BLaER1 treated with 17β-estradiol and CSF1 and Interleukin-3, amounts not matched to agents 10 nM and 100 nM (cell line): ENCODE measurements at regions not wholly inside any gene's neighbourhood (a gene's known extent, or its start where the extent isn't known, plus 50 kb on each side); places are given as distances from the start of the nearest gene placed in this dataset.
A peak's percentile ranks its signal among the peaks of the same experiment; 100 is the strongest.

Experiments used
- H3K27ac ChIP-seq, 11 experiments: shearing (Covaris generic); formaldehyde crosslinking; 2 replicates each; pipeline ENCODE4 v1.8.1; 2022
- H3K27me3 ChIP-seq, 11 experiments: shearing (Covaris generic); formaldehyde crosslinking; 2 replicates each; pipeline ENCODE4 v1.8.1; 2022
- H3K36me3 ChIP-seq, 11 experiments: shearing (Covaris generic); formaldehyde crosslinking; 2 replicates each; pipeline ENCODE4 v1.8.1; 2022
- H3K4me1 ChIP-seq, 10 experiments: shearing (Covaris generic); formaldehyde crosslinking; 2 replicates each; pipeline ENCODE4 v1.8.1; 2022
- H3K4me2 ChIP-seq, 11 experiments: shearing (Covaris generic); formaldehyde crosslinking; 2 replicates each; pipeline ENCODE4 v1.8.1; 2022
- H3K4me3 ChIP-seq, 10 experiments: shearing (Covaris generic); formaldehyde crosslinking; 2 replicates each; pipeline ENCODE4 v1.8.1; 2022
- H3K9ac ChIP-seq, 11 experiments: shearing (Covaris generic); formaldehyde crosslinking; 2 replicates each; pipeline ENCODE4 v1.8.1; 2022
- H3K9me3 ChIP-seq, 11 experiments: shearing (Covaris generic); formaldehyde crosslinking; replicated peaks in 1 of 11; 2 replicates each; pipeline ENCODE4 v1.8.1; 2022
- H4K20me1 ChIP-seq, 11 experiments: shearing (Covaris generic); formaldehyde crosslinking; 2 replicates each; pipeline ENCODE4 v1.8.1; 2022
- Cebpa-rat ChIP-seq, 11 experiments: shearing (Covaris generic); IDR thresholded peaks; 2 replicates each; pipeline ENCODE4 v1.8.1; 2022

- no peak overlapping the region for H3K4me2 ChIP-seq
- H3K27me3 ChIP-seq = no peaks in the 10 kb centered on the region
- H3K9me3 ChIP-seq = peaks cover 27 to 36% (median 30%) of the 10 kb centered on the region in 11 experiments
- no peak overlapping the region for H3K4me3 ChIP-seq
- no peaks in the 10 kb centered on the region for H3K36me3 ChIP-seq
- TF ChIP-seq Cebpa-rat (IDR thresholded peaks at IDR 0.05) = no peak
- H3K27ac ChIP-seq = no peak overlapping the region
- H4K20me1 ChIP-seq = no peaks in the 10 kb centered on the region
- H3K4me1 ChIP-seq = no peaks in the 10 kb centered on the region
- no peak overlapping the region for H3K9ac ChIP-seq
Observed at GRCh38 chr3:35183927-35184675, 455.2 kb upstream of the ARPP21 start.

GRCh38 chr3:35184775-35185174, 454.6 kb upstream of the ARPP21 start:
- no peaks in the 10 kb centered on the region for H3K36me3 ChIP-seq
- no peak overlapping the region for H3K9ac ChIP-seq
- no peak for TF ChIP-seq Cebpa-rat (IDR thresholded peaks at IDR 0.05)
- peaks cover 27 to 34% (median 29%) of the 10 kb centered on the region in 11 experiments for H3K9me3 ChIP-seq
- no peaks in the 10 kb centered on the region for H3K4me1 ChIP-seq
- H3K27me3 ChIP-seq = no peaks in the 10 kb centered on the region
- no peaks in the 10 kb centered on the region for H4K20me1 ChIP-seq
- no peak overlapping the region for H3K27ac ChIP-seq
- no peak overlapping the region for H3K4me3 ChIP-seq
- H3K4me2 ChIP-seq = no peak overlapping the region

DNA sequence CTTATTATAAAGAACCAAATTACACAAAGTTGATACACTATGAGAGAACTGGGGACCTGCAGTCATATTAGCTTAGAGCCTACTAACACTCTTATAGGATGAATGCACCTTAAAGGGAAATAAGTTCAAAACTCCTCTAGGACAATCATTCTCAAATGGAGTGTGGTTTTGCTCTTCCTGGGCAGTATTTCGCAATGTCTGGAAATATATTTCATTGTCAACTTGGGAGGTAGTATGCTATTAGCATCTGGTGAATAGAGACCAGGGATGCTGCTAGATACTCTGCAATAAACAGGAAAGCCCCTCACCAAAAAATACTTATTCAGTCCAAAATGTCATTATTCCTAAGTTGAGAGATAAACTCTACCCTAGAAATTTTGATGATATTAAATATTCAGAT, 451.4 kb upstream of the ARPP21 start:
- no peak overlapping the region for H3K9ac ChIP-seq
- no peak overlapping the region for H3K27ac ChIP-seq
- no peak overlapping the region for H3K4me2 ChIP-seq
- peaks cover under 1 to 5% (median 2%) of the 10 kb centered on the region in 11 experiments; a peak in 12 of 22 replicates for H3K9me3 ChIP-seq
- no peaks in the 10 kb centered on the region for H3K36me3 ChIP-seq
- H3K27me3 ChIP-seq = no peaks in the 10 kb centered on the region
- no peaks in the 10 kb centered on the region for H4K20me1 ChIP-seq
- no peaks in the 10 kb centered on the region for H3K4me1 ChIP-seq
- H3K4me3 ChIP-seq = no peak overlapping the region
- TF ChIP-seq Cebpa-rat (IDR thresholded peaks at IDR 0.05) = peak in 6 of 11 experiments; percentile 22 to 78 (median 63); a peak in 9 of 22 replicates

GRCh38 chr3:35194666-35195065, 444.7 kb upstream of the ARPP21 start:
- Histone ChIP-seq H3K4me3 (no peak overlapping the region), H3K4me1 (peaks cover 0 to 5% (median 0%) of the 10 kb centered on the region in 10 experiments; a peak in 7 of 20 replicates), H3K4me2 (no peak overlapping the region), H3K9me3 (no peaks in the 10 kb centered on the region), H3K27me3 (no peaks in the 10 kb centered on the region), H4K20me1 (no peaks in the 10 kb centered on the region), H3K36me3 (no peaks in the 10 kb centered on the region), H3K9ac (no peak overlapping the region), H3K27ac (no peak overlapping the region)
- no peak for TF ChIP-seq Cebpa-rat (IDR thresholded peaks at IDR 0.05)

- Histone ChIP-seq H3K4me3 (no peak overlapping the region), H3K4me1 (peaks cover 0 to 16% (median 5%) of the 10 kb centered on the region in 10 experiments; a peak in 8 of 20 replicates), H3K36me3 (no peaks in the 10 kb centered on the region), H3K9ac (no peak overlapping the region), H3K27ac (no peak overlapping the region), H3K4me2 (no peak overlapping the region), H3K27me3 (no peaks in the 10 kb centered on the region), H3K9me3 (no peaks in the 10 kb centered on the region), H4K20me1 (no peaks in the 10 kb centered on the region)
- no peak for TF ChIP-seq Cebpa-rat (IDR thresholded peaks at IDR 0.05)
Observed at GRCh38 chr3:35198857-35199256, 440.5 kb upstream of the ARPP21 start.

- peak overlapping the region in 1 of 11 experiments; percentile 22; a peak in 1 of 22 replicates for H3K27ac ChIP-seq
- H3K36me3 ChIP-seq = no peaks in the 10 kb centered on the region
- H3K27me3 ChIP-seq = no peaks in the 10 kb centered on the region
- peaks cover 0 to 16% (median 5%) of the 10 kb centered on the region in 10 experiments; a peak in 8 of 20 replicates for H3K4me1 ChIP-seq
- H3K4me3 ChIP-seq = no peak overlapping the region
- H3K9ac ChIP-seq = no peak overlapping the region
- no peaks in the 10 kb centered on the region for H3K9me3 ChIP-seq
- H4K20me1 ChIP-seq = no peaks in the 10 kb centered on the region
- H3K4me2 ChIP-seq = peak overlapping the region in 5 of 11 experiments; percentile 14 to 56 (median 27); a peak in 6 of 22 replicates
- no peak for TF ChIP-seq Cebpa-rat (IDR thresholded peaks at IDR 0.05)
Observed at GRCh38 chr3:35200056-35200455, 439.3 kb upstream of the ARPP21 start.

GRCh38 chr3:35201211-35201610, 438.1 kb upstream of the ARPP21 start:
- Histone ChIP-seq H3K9ac (no peak overlapping the region), H3K4me3 (no peak overlapping the region), H4K20me1 (no peaks in the 10 kb centered on the region), H3K36me3 (no peaks in the 10 kb centered on the region), H3K27ac (no peak overlapping the region), H3K4me1 (peaks cover 0 to 16% (median 5%) of the 10 kb centered on the region in 10 experiments; a peak in 8 of 20 replicates), H3K9me3 (no peaks in the 10 kb centered on the region), H3K27me3 (no peaks in the 10 kb centered on the region), H3K4me2 (no peak overlapping the region)
- no peak for TF ChIP-seq Cebpa-rat (IDR thresholded peaks at IDR 0.05)

DNA sequence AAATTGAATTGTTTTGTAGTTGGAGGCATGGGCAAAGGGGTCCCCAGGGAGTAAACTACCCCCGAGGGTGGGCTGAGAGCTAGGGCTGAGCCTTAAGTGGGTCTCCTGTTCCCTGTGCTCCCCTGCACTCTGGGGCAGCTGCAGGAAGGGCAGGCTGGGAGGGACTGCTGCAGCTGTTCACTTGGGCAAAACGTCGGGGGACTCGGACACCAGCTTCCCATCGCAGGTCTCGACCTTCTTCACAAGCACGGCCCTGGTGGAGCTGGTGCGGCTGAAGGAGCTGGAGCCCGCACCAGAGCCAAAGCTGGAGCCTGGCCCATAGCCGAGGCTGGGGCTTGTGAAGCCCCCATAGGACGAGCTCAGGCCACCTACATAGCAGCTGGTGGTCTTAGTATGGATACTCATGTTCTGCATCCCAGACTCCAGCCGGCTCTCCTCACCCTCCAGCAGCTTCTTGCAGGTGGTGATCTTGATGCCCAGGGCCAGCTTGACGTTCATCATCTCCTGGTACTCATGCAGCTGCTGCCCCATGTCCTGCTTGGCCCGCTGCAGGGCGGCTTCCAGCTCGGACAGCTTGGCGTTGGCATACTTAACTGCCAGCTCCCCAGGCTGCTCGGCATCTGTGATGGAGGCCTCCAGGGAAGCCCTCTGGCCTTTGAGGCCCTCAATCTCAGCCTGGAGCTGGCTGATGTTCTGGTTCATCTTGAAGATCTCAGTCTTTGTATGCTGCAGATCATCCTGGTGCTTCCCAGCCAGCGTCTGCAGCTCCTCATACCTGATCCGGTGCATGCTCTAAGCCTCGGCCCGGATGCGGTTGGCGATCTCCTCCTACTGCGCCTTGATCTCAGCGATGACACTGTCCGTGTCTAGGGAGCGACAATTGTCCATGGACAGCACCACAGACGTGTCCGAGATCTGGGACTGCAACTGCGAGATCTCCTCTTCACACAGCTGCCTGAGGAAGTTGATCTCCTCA, 423.5 kb upstream of the ARPP21 start:
- H3K27me3 ChIP-seq = no peaks in the 10 kb centered on the region
- H4K20me1 ChIP-seq = no peaks in the 10 kb centered on the region
- H3K36me3 ChIP-seq = no peaks in the 10 kb centered on the region
- H3K9ac ChIP-seq = no peak overlapping the region
- no peaks in the 10 kb centered on the region for H3K4me1 ChIP-seq
- H3K4me2 ChIP-seq = no peak overlapping the region
- no peak overlapping the region for H3K4me3 ChIP-seq
- no peak for TF ChIP-seq Cebpa-rat (IDR thresholded peaks at IDR 0.05)
- no peaks in the 10 kb centered on the region for H3K9me3 ChIP-seq
- no peak overlapping the region for H3K27ac ChIP-seq

GRCh38 chr3:35216501-35217266, 422.6 kb upstream of the ARPP21 start:
- H3K36me3 ChIP-seq = no peaks in the 10 kb centered on the region
- no peaks in the 10 kb centered on the region for H3K4me1 ChIP-seq
- no peak overlapping the region for H3K27ac ChIP-seq
- H3K27me3 ChIP-seq = no peaks in the 10 kb centered on the region
- H3K4me2 ChIP-seq = no peak overlapping the region
- no peak for TF ChIP-seq Cebpa-rat (IDR thresholded peaks at IDR 0.05)
- H3K9ac ChIP-seq = no peak overlapping the region
- no peaks in the 10 kb centered on the region for H4K20me1 ChIP-seq
- no peak overlapping the region for H3K4me3 ChIP-seq
- H3K9me3 ChIP-seq = no peaks in the 10 kb centered on the region
